Activated CD8-positive, alpha-beta memory T cell treated with anti-CD3 and anti-CD28 coated beads for 36 hours (primary cell): ENCODE measurements at regions not wholly inside any gene's neighbourhood (a gene's known extent, or its start where the extent isn't known, plus 50 kb on each side); places are given as distances from the start of the nearest gene placed in this dataset.
"Not testable (repeated sequence)": the region's sequence is repeated elsewhere in the genome, so short reads cannot be mapped to it uniquely, and the experiment has no call there.

Experiments
- CTCF ChIA-PET: fragments of 350-600 bp; sonication (Branson Sonifier 250); formaldehyde crosslinking; loops from one replicate; lab custom pipeline; 2021; ENCODE audit warnings: antibody characterized with exemption; lab: Charles Lee
- POLR2A ChIA-PET: fragments of 350-600 bp; sonication (Branson Sonifier 250); formaldehyde crosslinking; loops from one replicate; lab custom pipeline; 2021; ENCODE audit warnings: antibody characterized with exemption; lab: Charles Lee

GRCh38 chr6:18527836-18528743, 140.9 kb downstream of the RNF144B start:
- ChIA-PET CTCF (interaction anchor here (1.3 kb wide), 1 partner anchor 68 kb away, joined by 3 read pairs; no protein-coding TSS in a partner anchor), POLR2A (no interaction called here)

GRCh38 chr6:18530201-18530600, 143.1 kb downstream of the RNF144B start:
- POLR2A ChIA-PET: no interaction called here
- CTCF ChIA-PET: no interaction called here

GRCh38 chr6:18532139-18532538, 145.0 kb downstream of the RNF144B start:
- POLR2A ChIA-PET: no interaction called here

GRCh38 chr6:18533793-18534192, 146.6 kb downstream of the RNF144B start:
- POLR2A ChIA-PET: no interaction called here

More at GRCh38 chr6:18532139-18532538, 145.0 kb downstream of the RNF144B start:
- CTCF ChIA-PET: no interaction called here

GRCh38 chr6:18536591-18537055, 149.5 kb downstream of the RNF144B start:
- ChIA-PET POLR2A (no interaction called here), CTCF (no interaction called here)

More at GRCh38 chr6:18533793-18534192, 146.6 kb downstream of the RNF144B start:
- CTCF ChIA-PET: no interaction called here

GRCh38 chr6:18538315-18538714, 151.2 kb downstream of the RNF144B start:
- POLR2A ChIA-PET: no interaction called here
- CTCF ChIA-PET: interaction anchor here (0.7 kb wide), 1 partner anchor 288 kb away, joined by 3 read pairs; no protein-coding TSS in a partner anchor

GRCh38 chr6:18543051-18543450, 155.9 kb downstream of the RNF144B start:
- CTCF ChIA-PET: no interaction called here
- POLR2A ChIA-PET: no interaction called here

- CTCF ChIA-PET: interaction anchor here (0.5 kb wide), 1 partner anchor 163 kb away, joined by 3 read pairs; no protein-coding TSS in a partner anchor
- POLR2A ChIA-PET: not testable (repeated sequence)
These were observed 158.0 kb downstream of the RNF144B start for GRCh38 chr6:18545142-18545541.

- CTCF ChIA-PET: interaction anchor here (0.5 kb wide), 1 partner anchor 164 kb away, joined by 3 read pairs; no protein-coding TSS in a partner anchor
These were observed 158.6 kb downstream of the RNF144B start for GRCh38 chr6:18545726-18546125.

GRCh38 chr6:18550119-18550518, 163.0 kb downstream of the RNF144B start:
- POLR2A ChIA-PET: no interaction called here
- CTCF ChIA-PET: no interaction called here

More at GRCh38 chr6:18545726-18546125, 158.6 kb downstream of the RNF144B start:
- POLR2A ChIA-PET: no interaction called here

- CTCF ChIA-PET: no interaction called here
These were observed 164.1 kb downstream of the RNF144B start for GRCh38 chr6:18551228-18551627.

GRCh38 chr6:18555750-18556149, 168.6 kb downstream of the RNF144B start:
- ChIA-PET POLR2A (no interaction called here), CTCF (no interaction called here)

More at GRCh38 chr6:18551228-18551627, 164.1 kb downstream of the RNF144B start:
- POLR2A ChIA-PET: no interaction called here

GRCh38 chr6:18561037-18561750, 174.0 kb downstream of the RNF144B start:
- CTCF ChIA-PET: no interaction called here
- POLR2A ChIA-PET: no interaction called here

- ChIA-PET CTCF (no interaction called here), POLR2A (no interaction called here)
These were observed 175.6 kb downstream of the RNF144B start for GRCh38 chr6:18562726-18563125.

GRCh38 chr6:18564775-18565174, 177.6 kb downstream of the RNF144B start:
- ChIA-PET POLR2A (no interaction called here), CTCF (no interaction called here)

GRCh38 chr6:18565231-18565630, 178.1 kb downstream of the RNF144B start:
- POLR2A ChIA-PET: no interaction called here
- CTCF ChIA-PET: no interaction called here

GRCh38 chr6:18567380-18567779, 180.2 kb downstream of the RNF144B start:
- POLR2A ChIA-PET: no interaction called here
- CTCF ChIA-PET: no interaction called here

- POLR2A ChIA-PET: no interaction called here
- CTCF ChIA-PET: no interaction called here
These were observed 190.3 kb downstream of the RNF144B start for GRCh38 chr6:18577491-18577890.

GRCh38 chr6:18579166-18579565, 192.0 kb downstream of the RNF144B start:
- ChIA-PET POLR2A (no interaction called here), CTCF (no interaction called here)

GRCh38 chr6:18579869-18580268, 192.7 kb downstream of the RNF144B start:
- POLR2A ChIA-PET: no interaction called here

More at GRCh38 chr6:18579869-18580268, 192.7 kb downstream of the RNF144B start:
- CTCF ChIA-PET: no interaction called here
